Stimulated activated memory B cell treated with anti-CD40 and anti-IgM and Interleukin-4, amounts not matched to agents 10 μg/mL and 1 μg/mL and 100 μg/mL, for 72 hours (primary cell): ENCODE measurements at regions not wholly inside any gene's neighbourhood (a gene's known extent, or its start where the extent isn't known, plus 50 kb on each side); places are given as distances from the start of the nearest gene placed in this dataset.

Source experiments
- ATAC-seq: fragments of 150-1000 bp; cut with Tn5 transposase; 2 replicates; pipeline ENCODE4 v1.10.0; 2021
- H3K27ac Mint-ChIP-seq: one replicate; pipeline ENCODE4 v1.8.0; 2022; ENCODE audit warnings: mild to moderate bottlenecking, mixed read lengths
- H3K27me3 Mint-ChIP-seq: one replicate; pipeline ENCODE4 v1.8.0; 2022; ENCODE audit warnings: mixed read lengths
- H3K36me3 Mint-ChIP-seq: one replicate; pipeline ENCODE4 v1.8.0; 2022; ENCODE audit warnings: mixed read lengths
- H3K4me1 Mint-ChIP-seq: one replicate; pipeline ENCODE4 v1.8.0; 2022; ENCODE audit warnings: mixed read lengths
- H3K4me3 Mint-ChIP-seq: one replicate; pipeline ENCODE4 v1.8.0; 2022; ENCODE audit warnings: mild to moderate bottlenecking, moderate library complexity, mixed read lengths
- H3K9me3 Mint-ChIP-seq: one replicate; pipeline ENCODE4 v1.8.0; 2022; ENCODE audit warnings: mixed read lengths

DNA sequence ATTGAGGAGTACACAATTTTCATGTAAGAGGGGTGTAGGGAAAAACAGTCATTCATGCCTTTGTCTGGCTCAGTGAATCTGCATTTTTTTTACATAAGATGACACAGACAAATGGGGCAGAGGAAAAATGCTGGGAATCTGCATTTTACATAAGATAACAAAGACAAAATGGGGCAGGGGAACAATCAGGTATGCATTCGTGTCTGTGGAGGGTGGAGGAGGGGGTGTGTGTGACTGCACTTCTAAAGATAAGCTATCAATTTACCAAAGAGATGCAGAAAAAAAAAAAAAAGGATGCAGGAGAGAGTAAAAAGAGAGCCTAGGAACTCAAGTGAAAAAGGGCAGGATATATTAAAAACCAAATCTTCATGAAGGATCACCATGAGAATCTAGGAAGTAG is 637.4 kb downstream of the ZNF674 start:
- H3K27me3 Mint-ChIP-seq, result peaks cover 10% of the 10 kb centered on the region
- no peaks in the 10 kb centered on the region for H3K9me3 Mint-ChIP-seq
- no peak overlapping the region for H3K27ac Mint-ChIP-seq
- no peaks in the 10 kb centered on the region for H3K36me3 Mint-ChIP-seq
- H3K4me1 Mint-ChIP-seq, result peaks cover 9% of the 10 kb centered on the region
- no peak overlapping the region for H3K4me3 Mint-ChIP-seq
- no peak for ATAC-seq

DNA sequence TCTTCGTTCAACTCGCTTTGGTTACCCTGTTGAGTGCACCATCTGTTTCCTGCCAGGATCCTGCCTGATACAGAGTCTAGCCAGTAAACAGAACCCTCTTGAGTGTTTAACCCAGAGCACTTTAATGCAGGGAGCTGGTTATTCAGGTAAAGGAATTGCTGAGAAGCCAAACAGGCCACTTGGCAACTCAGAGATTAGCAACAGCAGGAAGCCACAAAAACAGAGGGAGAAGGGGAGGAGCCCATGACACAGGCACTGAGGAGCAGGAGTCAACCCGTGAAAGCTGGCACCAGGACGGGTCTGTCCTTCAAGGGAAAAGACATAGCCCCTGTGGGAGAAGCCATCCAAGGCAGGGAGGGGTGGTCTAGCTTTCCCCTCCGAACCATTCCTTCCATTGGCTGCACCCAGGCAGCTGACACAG is 641.4 kb downstream of the ZNF674 start:
- peaks cover 15% of the 10 kb centered on the region for H3K27me3 Mint-ChIP-seq
- H3K4me3 Mint-ChIP-seq, result no peak overlapping the region
- H3K27ac Mint-ChIP-seq, result no peak overlapping the region
- no peaks in the 10 kb centered on the region for H3K9me3 Mint-ChIP-seq
- H3K36me3 Mint-ChIP-seq, result no peaks in the 10 kb centered on the region
- peaks cover 9% of the 10 kb centered on the region for H3K4me1 Mint-ChIP-seq
- no peak for ATAC-seq

DNA sequence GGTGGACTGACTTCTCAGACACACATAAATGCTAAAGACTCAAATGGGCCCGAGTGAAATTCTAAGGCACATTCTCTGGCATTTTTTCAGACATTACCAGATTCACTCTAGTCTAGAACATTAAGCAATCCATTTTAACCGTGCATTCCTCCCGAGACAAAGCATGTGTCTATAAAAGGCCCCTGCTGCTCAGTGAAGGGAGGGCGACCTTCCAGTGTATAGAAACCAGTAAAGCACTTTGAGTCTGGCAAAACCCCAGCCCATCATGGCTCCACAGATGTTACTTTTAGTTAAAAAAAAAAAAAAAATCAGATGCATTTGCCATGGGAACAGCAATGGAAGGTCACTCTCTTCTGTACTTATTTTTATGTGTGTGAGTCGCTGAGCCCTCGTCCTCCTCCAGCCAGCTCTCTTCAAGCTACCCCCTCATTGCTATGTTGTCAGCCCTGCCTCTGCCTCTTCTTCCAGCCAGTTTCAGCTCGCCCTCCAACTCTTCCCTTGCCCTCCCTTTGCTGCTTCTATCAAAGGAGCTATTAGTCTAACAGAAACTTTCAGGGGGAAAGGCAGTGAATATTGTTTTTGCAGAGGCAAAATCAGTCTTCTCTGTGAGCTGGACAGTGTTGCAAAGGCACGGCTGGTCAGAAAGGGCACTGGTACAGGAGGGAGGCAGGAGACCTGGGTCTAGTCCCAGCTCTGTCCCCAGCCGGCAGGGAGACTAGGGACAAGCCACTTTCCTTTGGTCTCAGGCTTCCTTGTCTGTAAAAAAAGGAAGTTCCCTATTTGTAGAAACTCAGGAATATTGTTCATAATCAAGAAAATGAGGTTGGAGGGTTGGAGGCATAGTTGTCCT is 644.2 kb downstream of the ZNF674 start:
- peaks cover 9% of the 10 kb centered on the region for H3K4me1 Mint-ChIP-seq
- ATAC-seq, result no peak
- H3K27me3 Mint-ChIP-seq, result peaks cover 7% of the 10 kb centered on the region
- no peaks in the 10 kb centered on the region for H3K9me3 Mint-ChIP-seq
- no peak overlapping the region for H3K4me3 Mint-ChIP-seq
- no peaks in the 10 kb centered on the region for H3K36me3 Mint-ChIP-seq
- H3K27ac Mint-ChIP-seq, result no peak overlapping the region

DNA sequence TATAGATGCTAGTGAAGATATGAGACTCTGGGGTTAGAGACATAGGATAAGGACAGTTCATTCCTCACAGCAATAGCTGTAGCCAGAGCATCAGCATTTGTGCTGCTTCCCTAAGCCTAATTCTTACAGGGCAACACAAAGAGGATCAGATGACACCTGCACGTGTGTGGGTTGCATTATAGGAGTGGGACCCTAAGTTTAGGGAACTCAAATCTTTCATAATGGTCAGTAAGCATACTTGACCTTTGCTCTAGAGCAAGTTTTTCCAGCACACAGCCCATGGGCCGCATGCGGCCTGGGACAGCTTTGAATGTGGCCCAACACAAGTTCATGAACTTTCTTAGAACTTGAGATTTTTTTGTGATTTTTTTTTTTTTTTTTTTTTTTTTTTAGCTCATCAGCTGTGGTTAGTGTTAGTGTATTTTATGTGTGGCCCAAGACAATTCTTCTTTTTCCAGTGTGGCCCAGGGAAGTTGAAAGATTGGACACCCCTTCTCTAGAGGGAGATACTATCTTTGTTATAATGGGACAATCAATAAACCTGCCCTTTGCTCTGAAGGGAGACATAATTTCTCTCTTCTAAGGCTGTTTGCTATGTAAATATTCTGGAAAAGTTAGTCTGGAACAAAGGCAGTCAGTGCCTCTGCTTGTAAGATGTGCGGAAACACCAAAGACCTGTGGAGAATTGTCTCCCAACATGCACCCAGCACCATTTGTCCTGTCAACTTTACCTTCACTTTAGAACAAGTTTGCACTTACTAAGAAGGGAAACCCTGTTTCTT is 650.2 kb downstream of the ZNF674 start:
- H3K4me3 Mint-ChIP-seq, result no peak overlapping the region
- no peaks in the 10 kb centered on the region for H3K36me3 Mint-ChIP-seq
- no peaks in the 10 kb centered on the region for H3K4me1 Mint-ChIP-seq
- no peak for ATAC-seq
- H3K9me3 Mint-ChIP-seq, result no peaks in the 10 kb centered on the region
- H3K27me3 Mint-ChIP-seq, result no peaks in the 10 kb centered on the region
- no peak overlapping the region for H3K27ac Mint-ChIP-seq

DNA sequence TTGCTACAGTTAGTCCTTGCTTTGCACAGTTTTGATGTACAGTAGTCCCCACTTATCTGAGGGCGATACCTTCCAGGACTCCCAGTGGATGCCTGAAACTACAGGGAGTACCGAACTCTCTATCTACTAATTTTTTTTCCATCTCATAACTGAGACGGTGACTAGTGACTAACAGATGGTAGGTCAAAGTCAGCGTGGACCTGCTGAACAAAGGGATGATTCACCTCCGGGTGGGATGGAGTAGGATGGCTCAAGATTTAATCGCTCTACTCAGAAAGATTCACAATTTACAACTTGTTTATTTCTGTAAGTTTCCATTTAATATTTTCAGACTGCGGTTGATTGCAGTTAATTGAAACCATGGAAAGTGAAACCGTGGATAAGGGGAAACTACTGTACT is 655.8 kb downstream of the ZNF674 start:
- Mint-ChIP-seq H3K36me3 (no peaks in the 10 kb centered on the region), H3K9me3 (no peaks in the 10 kb centered on the region), H3K27ac (no peak overlapping the region), H3K4me1 (no peaks in the 10 kb centered on the region), H3K4me3 (no peak overlapping the region), H3K27me3 (no peaks in the 10 kb centered on the region)
- ATAC-seq, result no peak

DNA sequence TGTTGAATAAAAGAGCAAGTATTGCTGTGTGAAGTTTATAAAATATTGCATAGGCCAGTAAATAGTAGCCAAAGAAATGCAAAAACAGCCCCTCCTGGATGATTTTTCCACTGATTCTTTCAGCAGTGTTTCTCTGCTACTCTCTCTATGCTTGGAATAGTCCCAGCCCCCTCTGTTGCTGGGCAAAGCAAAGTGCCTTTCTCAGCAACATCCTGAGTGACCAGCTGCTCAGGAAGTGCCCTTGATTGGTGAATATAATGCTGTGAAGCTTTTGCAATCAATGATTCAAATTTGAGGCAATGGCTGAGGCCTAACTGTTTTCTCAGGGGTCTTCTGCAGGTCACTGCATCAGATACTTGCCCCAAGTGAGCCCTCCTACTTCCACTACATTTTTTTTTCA is 656.7 kb downstream of the ZNF674 start:
- no peak for ATAC-seq
- Mint-ChIP-seq H3K4me3 (no peak overlapping the region), H3K9me3 (no peaks in the 10 kb centered on the region), H3K27ac (no peak overlapping the region), H3K27me3 (no peaks in the 10 kb centered on the region), H3K4me1 (no peaks in the 10 kb centered on the region), H3K36me3 (no peaks in the 10 kb centered on the region)

DNA sequence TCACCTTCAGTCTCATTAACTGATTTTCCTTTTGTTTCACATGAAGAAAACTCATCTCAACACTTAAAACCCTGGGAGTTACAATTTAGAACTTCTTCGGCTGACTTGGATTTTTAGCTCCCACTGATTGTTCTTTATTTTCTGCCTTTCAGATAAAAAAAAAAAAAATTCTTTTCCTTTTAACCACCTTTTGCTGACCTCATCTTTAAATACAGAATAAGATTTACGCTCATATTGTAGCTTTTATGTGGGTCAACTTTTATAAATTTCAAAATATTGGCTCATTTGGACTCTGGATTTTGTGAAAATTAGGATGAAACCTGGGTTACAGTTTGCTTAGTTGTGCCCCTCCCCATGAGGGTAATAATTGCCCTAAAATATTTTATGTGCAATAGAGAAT is 659.3 kb downstream of the ZNF674 start:
- Mint-ChIP-seq H3K27me3 (no peaks in the 10 kb centered on the region), H3K4me1 (no peaks in the 10 kb centered on the region), H3K27ac (no peak overlapping the region), H3K4me3 (no peak overlapping the region), H3K9me3 (no peaks in the 10 kb centered on the region), H3K36me3 (no peaks in the 10 kb centered on the region)
- no peak for ATAC-seq

DNA sequence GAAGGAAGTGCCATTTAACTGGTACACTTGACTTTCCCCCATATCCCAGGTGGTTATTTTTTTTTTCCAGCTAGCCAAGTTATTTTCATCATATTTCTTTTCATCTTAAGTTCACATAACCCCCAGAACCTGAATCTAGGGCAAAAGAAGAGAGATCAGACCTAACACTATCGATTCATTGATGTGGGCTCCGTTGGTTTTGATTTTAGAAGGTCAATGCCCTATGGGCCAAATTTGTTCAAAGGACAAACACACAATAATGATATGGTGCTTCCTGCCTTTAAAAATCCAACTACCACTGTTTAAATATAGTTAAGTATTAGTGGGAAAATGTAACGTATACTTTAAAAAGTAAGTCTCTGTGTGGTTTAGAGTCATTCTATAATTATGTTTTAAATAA is 665.7 kb downstream of the ZNF674 start:
- no peak for ATAC-seq
- H3K9me3 Mint-ChIP-seq, result no peaks in the 10 kb centered on the region
- no peaks in the 10 kb centered on the region for H3K27me3 Mint-ChIP-seq
- H3K36me3 Mint-ChIP-seq, result no peaks in the 10 kb centered on the region
- H3K4me1 Mint-ChIP-seq, result no peaks in the 10 kb centered on the region
- no peak overlapping the region for H3K27ac Mint-ChIP-seq
- no peak overlapping the region for H3K4me3 Mint-ChIP-seq

DNA sequence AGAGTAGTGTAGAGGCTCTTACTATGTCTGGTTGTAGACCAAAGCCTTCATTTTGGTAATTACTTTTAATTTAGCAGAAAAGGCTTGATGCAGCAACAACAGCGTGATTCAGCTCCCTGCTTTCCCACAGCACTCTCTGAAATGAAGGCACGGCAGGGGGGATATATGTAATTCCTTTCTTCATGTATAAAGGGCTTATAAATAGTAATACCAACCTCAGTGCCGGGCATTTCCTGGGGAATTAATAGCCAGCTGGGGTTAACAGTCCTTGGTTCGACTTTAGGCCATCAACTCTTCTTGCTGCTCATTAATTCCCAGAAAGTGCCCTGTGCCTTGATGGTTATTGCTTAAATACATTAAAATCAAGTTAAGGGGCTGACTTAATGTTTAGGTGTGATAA is 669.0 kb downstream of the ZNF674 start:
- no peak for ATAC-seq
- H3K27me3 Mint-ChIP-seq, result no peaks in the 10 kb centered on the region
- H3K27ac Mint-ChIP-seq, result no peak overlapping the region
- no peak overlapping the region for H3K4me3 Mint-ChIP-seq
- H3K9me3 Mint-ChIP-seq, result no peaks in the 10 kb centered on the region
- no peaks in the 10 kb centered on the region for H3K36me3 Mint-ChIP-seq
- no peaks in the 10 kb centered on the region for H3K4me1 Mint-ChIP-seq

DNA sequence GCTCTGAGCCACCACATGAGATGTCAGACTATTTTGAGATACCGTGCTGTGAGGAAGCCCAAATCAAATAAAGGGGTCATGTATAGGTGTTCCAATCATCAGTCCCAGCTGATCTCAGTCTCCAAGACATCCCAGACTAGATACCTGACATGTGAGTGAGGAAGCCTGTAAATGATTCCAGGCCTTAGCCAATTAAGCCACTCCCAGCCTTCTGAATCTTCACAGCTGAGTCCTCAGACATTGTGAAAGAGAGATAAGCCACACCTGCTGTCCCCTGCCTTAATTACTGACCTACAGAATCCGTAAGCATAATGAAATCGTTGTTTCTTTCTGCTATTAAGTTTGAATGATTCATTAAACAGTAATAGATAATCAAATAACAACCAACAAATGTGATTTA is 671.4 kb downstream of the ZNF674 start:
- Mint-ChIP-seq H3K9me3 (no peaks in the 10 kb centered on the region), H3K27me3 (no peaks in the 10 kb centered on the region), H3K4me3 (no peak overlapping the region), H3K4me1 (no peaks in the 10 kb centered on the region), H3K36me3 (no peaks in the 10 kb centered on the region), H3K27ac (no peak overlapping the region)
- no peak for ATAC-seq

DNA sequence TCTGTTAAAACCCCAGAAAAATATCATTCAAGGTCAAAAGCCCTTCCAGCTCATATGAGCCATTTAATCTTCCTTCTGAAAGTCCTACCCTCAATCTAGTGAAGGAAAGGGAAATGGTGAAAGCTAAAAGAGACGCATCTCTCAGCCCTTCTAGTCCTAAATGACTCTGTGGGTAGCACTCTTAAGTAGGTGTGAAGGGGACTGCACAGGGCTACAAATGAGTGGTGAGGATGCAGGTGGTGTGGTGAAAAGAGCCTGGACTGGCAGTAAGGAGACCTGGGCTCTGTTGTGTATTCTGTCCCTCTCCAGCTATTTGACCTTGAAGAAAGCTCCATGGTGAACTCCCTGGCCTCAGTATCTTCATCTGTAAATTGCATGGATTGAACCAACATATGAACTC is 671.8 kb upstream of the DIPK2B start:
- H3K9me3 Mint-ChIP-seq, result no peaks in the 10 kb centered on the region
- no peaks in the 10 kb centered on the region for H3K36me3 Mint-ChIP-seq
- no peak overlapping the region for H3K4me3 Mint-ChIP-seq
- no peaks in the 10 kb centered on the region for H3K27me3 Mint-ChIP-seq
- H3K27ac Mint-ChIP-seq, result no peak overlapping the region
- no peaks in the 10 kb centered on the region for H3K4me1 Mint-ChIP-seq
- no peak for ATAC-seq

DNA sequence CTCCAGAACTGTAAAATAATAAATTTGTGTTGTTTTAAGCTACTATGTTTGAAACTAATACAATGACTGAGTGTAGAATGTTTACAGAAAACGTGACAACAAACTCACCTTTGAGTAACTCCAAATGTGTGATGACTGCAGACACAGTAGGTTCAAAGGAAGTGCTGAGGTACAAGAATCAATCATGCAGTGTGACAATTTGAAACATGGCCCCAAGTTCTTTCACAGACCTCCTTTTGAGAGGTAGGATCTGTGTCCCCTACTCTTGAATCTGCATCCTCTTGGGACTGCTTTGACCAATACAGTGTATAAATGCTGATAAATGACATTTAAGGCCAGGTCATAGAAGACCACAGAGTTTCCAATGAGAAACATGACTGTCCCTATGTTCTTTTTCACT is 667.7 kb upstream of the DIPK2B start:
- H3K27ac Mint-ChIP-seq, result no peak overlapping the region
- ATAC-seq, result no peak
- H3K9me3 Mint-ChIP-seq, result no peaks in the 10 kb centered on the region
- H3K4me1 Mint-ChIP-seq, result no peaks in the 10 kb centered on the region
- H3K27me3 Mint-ChIP-seq, result no peaks in the 10 kb centered on the region
- H3K36me3 Mint-ChIP-seq, result no peaks in the 10 kb centered on the region
- H3K4me3 Mint-ChIP-seq, result no peak overlapping the region

DNA sequence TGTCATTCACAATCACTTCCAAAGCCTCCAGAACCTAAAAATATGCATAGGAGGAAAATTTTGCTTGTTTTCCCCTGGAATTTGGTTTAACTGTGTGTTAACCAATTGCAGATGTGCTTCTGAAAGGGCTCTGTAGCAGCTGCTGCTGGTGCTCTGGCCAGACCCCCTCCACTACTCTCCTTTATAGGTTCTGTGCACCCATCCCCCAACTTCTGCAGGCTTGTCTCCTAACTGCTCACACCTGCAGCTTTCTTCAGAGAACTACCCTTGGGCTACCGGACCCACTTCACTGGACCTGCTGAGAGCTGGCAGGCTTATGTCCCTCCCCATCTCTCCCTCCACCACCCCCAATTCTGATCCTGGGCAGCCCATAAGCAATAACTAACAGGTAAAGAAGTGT is 662.1 kb upstream of the DIPK2B start:
- H3K36me3 Mint-ChIP-seq, result no peaks in the 10 kb centered on the region
- H3K27me3 Mint-ChIP-seq, result no peaks in the 10 kb centered on the region
- no peaks in the 10 kb centered on the region for H3K4me1 Mint-ChIP-seq
- H3K4me3 Mint-ChIP-seq, result no peak overlapping the region
- no peak overlapping the region for H3K27ac Mint-ChIP-seq
- ATAC-seq, result no peak
- H3K9me3 Mint-ChIP-seq, result no peaks in the 10 kb centered on the region

DNA sequence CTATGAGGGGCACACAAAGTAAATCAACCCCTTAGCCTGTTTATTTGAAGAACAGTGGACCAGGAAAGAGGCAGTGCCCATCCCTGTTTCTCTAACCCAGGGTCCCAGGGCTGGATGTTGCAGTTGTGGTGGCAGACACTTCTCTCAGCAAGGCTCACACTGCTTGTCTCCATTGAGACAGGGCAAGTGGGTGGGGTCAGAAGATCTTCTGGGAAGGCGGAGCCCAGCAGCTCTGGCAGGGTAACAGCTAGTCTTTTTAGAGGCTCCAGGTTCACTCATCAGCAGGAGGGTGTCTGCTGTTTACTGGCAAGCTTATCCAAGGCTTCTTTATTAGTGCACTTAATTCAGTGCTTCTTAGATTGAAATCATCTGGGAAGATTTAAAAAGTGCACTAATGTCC is 659.8 kb upstream of the DIPK2B start:
- ATAC-seq, result no peak
- Mint-ChIP-seq H3K9me3 (no peaks in the 10 kb centered on the region), H3K27ac (no peak overlapping the region), H3K4me1 (no peaks in the 10 kb centered on the region), H3K4me3 (no peak overlapping the region), H3K36me3 (no peaks in the 10 kb centered on the region), H3K27me3 (no peaks in the 10 kb centered on the region)

DNA sequence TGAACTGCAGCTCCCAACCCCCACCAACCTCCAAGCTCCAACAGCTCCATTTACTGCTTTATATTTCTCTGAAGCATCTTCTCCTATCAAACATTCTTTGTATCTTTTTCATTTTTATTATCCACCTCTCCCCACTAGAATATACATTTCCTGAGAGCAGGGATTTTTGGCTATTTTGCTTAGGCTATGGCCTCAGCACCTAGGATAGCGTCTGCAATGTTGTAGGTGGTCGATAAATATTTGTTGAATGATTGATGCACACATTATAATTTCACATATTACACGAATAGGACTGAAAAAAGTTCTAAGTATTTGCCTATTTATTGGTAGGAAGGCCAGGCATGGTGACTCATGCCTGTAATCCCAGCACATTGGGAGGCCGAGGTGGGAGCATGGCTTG is 658.7 kb upstream of the DIPK2B start:
- Mint-ChIP-seq H3K27ac (no peak overlapping the region), H3K9me3 (no peaks in the 10 kb centered on the region), H3K36me3 (no peaks in the 10 kb centered on the region), H3K27me3 (peaks cover 9% of the 10 kb centered on the region), H3K4me1 (no peaks in the 10 kb centered on the region), H3K4me3 (no peak overlapping the region)
- ATAC-seq, result no peak

DNA sequence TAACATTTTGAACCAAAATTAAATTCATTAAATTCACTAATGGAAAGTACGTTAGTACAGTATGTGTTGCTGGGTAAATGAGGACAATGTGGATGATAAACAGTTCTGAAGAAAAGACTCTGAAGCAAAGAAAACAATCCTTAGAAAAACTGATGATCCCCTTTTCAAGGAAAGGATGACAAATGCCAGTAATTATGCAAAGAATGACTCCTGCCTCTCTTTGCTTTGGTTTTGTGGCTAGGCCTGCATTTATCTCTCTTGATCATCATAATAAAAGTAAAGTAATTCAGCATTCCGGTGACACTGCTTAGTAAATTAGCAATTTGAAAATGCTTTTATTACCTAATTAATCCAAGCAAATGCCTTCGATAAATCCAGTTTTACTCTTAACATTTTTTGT is 652.2 kb upstream of the DIPK2B start:
- H3K27me3 Mint-ChIP-seq, result peaks cover 34% of the 10 kb centered on the region
- H3K9me3 Mint-ChIP-seq, result no peaks in the 10 kb centered on the region
- peaks cover 15% of the 10 kb centered on the region for H3K4me1 Mint-ChIP-seq
- no peaks in the 10 kb centered on the region for H3K36me3 Mint-ChIP-seq
- H3K4me3 Mint-ChIP-seq, result no peak overlapping the region
- H3K27ac Mint-ChIP-seq, result no peak overlapping the region
- ATAC-seq, result no peak
